ENCODE measurements at regions not wholly inside any gene's neighbourhood (a gene's known extent, or its start where the extent isn't known, plus 50 kb on each side); places are given as distances from the start of the nearest gene placed in this dataset.

DNA sequence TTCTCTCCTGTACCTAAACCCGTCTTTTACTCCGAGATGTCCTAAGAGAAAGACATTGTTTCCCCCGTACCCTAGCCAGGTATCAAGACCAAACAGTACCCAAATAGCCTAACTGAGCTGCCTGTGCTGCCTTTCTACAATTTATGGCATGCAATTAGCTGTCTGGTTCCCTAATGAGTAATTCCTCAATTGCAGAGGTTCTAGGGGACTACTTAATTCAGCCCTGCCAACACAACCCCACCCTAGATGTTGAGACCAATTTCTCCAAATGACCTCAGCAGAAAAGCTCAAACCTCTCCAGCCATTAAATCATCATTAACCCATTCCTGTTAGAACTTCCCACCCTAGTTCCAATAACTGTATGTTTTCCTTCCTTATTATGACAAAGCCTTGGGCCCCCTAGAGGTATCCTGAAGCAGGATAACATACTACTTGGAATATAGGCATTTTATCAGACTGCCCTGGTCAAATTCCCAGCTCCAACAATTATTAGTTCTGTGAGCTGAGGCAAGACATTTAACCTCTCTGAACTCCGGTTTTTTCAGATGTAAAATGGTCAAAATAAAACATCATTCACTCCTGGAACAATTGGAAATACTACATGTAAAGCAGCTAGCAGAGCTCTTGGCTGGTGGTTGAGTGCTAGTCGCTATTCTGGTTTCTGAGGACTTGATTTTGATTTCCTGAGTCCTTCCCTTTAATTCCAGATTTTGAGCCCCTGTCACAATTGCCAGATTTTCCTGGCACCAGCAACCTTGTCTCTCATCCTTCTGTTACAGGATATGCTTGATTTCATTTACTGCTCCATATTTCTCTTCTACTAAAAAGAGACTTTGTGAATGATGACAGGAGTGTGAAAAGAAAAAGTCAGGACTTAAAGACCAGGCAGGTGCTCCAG, 244.6 kb upstream of the TENM3 start (continued):
- TF ChIP-seq, protein P1, sequence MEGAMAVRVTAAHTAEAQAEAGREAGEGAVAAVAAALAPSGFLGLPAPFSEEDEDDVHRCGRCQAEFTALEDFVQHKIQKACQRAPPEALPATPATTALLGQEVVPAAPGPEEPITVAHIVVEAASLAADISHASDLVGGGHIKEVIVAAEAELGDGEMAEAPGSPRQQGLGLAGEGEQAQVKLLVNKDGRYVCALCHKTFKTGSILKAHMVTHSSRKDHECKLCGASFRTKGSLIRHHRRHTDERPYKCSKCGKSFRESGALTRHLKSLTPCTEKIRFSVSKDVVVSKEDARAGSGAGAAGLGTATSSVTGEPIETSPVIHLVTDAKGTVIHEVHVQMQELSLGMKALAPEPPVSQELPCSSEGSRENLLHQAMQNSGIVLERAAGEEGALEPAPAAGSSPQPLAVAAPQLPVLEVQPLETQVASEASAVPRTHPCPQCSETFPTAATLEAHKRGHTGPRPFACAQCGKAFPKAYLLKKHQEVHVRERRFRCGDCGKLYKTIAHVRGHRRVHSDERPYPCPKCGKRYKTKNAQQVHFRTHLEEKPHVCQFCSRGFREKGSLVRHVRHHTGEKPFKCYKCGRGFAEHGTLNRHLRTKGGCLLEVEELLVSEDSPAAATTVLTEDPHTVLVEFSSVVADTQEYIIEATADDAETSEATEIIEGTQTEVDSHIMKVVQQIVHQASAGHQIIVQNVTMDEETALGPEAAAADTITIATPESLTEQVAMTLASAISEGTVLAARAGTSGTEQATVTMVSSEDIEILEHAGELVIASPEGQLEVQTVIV (IDR thresholded peaks at IDR 0.05; ENCODE audit: borderline replicate concordance, partially characterized antibody) = no peak
- TF ChIP-seq MYC (IDR thresholded peaks at IDR 0.05; ENCODE audit: insufficient read depth, insufficient read length, insufficient replicate concordance, low read length, severe bottlenecking) (no peak), CEBPB (IDR thresholded peaks at IDR 0.05; ENCODE audit: borderline replicate concordance in 1 of 2, low read depth in 2 of 2, low read length in 2 of 2) (no peak), ZNF384 (IDR thresholded peaks at IDR 0.05; ENCODE audit: borderline replicate concordance, low read depth, low read length) (no peak), SMAD1 (IDR thresholded peaks at IDR 0.05; ENCODE audit: low read depth, partially characterized antibody) (no peak), EP300 (IDR thresholded peaks at IDR 0.05; ENCODE audit: borderline replicate concordance in 1 of 2, control insufficient read depth in 1 of 2, low read depth in 2 of 2, low read length in 2 of 2) (no peak)
- TF ChIP-seq, protein P2, sequence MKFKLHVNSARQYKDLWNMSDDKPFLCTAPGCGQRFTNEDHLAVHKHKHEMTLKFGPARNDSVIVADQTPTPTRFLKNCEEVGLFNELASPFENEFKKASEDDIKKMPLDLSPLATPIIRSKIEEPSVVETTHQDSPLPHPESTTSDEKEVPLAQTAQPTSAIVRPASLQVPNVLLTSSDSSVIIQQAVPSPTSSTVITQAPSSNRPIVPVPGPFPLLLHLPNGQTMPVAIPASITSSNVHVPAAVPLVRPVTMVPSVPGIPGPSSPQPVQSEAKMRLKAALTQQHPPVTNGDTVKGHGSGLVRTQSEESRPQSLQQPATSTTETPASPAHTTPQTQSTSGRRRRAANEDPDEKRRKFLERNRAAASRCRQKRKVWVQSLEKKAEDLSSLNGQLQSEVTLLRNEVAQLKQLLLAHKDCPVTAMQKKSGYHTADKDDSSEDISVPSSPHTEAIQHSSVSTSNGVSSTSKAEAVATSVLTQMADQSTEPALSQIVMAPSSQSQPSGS (IDR thresholded peaks at IDR 0.05; ENCODE audit: low read length) = no peak
- TF ChIP-seq, protein P3, sequence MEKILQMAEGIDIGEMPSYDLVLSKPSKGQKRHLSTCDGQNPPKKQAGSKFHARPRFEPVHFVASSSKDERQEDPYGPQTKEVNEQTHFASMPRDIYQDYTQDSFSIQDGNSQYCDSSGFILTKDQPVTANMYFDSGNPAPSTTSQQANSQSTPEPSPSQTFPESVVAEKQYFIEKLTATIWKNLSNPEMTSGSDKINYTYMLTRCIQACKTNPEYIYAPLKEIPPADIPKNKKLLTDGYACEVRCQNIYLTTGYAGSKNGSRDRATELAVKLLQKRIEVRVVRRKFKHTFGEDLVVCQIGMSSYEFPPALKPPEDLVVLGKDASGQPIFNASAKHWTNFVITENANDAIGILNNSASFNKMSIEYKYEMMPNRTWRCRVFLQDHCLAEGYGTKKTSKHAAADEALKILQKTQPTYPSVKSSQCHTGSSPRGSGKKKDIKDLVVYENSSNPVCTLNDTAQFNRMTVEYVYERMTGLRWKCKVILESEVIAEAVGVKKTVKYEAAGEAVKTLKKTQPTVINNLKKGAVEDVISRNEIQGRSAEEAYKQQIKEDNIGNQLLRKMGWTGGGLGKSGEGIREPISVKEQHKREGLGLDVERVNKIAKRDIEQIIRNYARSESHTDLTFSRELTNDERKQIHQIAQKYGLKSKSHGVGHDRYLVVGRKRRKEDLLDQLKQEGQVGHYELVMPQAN (conservative IDR thresholded peaks at IDR 0.05) = no peak

Measured in GM12878 (cell line).